ENCODE measurements at regions not wholly inside any gene's neighbourhood (a gene's known extent, or its start where the extent isn't known, plus 50 kb on each side); places are given as distances from the start of the nearest gene placed in this dataset.

GRCh38 chr9:129283705-129284606 lies 105.9 kb upstream of the IER5L start:
- Histone ChIP-seq H3K9me3 (no peaks in the 10 kb centered on the region), H3K27ac (peak overlapping the region in 1 of 12 donors; percentile 70), H3K4me1 (peaks cover 0 to 22% (median 6%) of the 10 kb centered on the region in 12 donors), H3K4me3 (peak overlapping the region in 6 of 12 donors; percentile 48 to 63 (median 56)), H3K27me3 (no peaks in the 10 kb centered on the region), H3K36me3 (no peaks in the 10 kb centered on the region)
- TF ChIP-seq POLR2A (IDR thresholded peaks at IDR 0.05) (no peak), CTCF (IDR thresholded peaks at IDR 0.05) (no peak)
- intact Hi-C loops (cut with DNase I) = no loop called here
- ATAC-seq (no peak), DNase-seq (peak in 2 of 5 donors; percentile 5 to 15)
- WGBS, 4 donors = 89 to 93% (median 93%) methylated on average over 25 to 28 of the region's 28 CpGs

GRCh38 chr9:129283291-129283691 lies 105.2 kb upstream of the IER5L start:
- Histone ChIP-seq H3K36me3 (no peaks in the 10 kb centered on the region), H3K4me3 (peak overlapping the region in 10 of 12 donors; percentile 24 to 63 (median 56)), H3K4me1 (peaks cover 0 to 22% (median 6%) of the 10 kb centered on the region in 12 donors), H3K27ac (peak overlapping the region in 6 of 12 donors; percentile 43 to 70 (median 51)), H3K27me3 (no peaks in the 10 kb centered on the region), H3K9me3 (no peaks in the 10 kb centered on the region)
- intact Hi-C loops (cut with DNase I) = no loop called here
- 77 to 87% (median 82%) methylated on average over 7 of the region's 7 CpGs for WGBS, 4 donors
- peak in 1 of 5 donors; percentile 8 for DNase-seq
- no peak for TF ChIP-seq POLR2A (IDR thresholded peaks at IDR 0.05)
- no peak for TF ChIP-seq CTCF (IDR thresholded peaks at IDR 0.05)
- ATAC-seq = peak in 2 of 4 donors; percentile 16 to 42

- intact Hi-C loops (cut with DNase I) = no loop called here
- peak in 1 of 4 donors; percentile 38 for ATAC-seq
- peaks cover 0 to 22% (median 6%) of the 10 kb centered on the region in 12 donors for H3K4me1 ChIP-seq
- WGBS, 4 donors = 74 to 82% (median 79%) methylated on average over 5 to 15 of the region's 15 CpGs
- H3K36me3 ChIP-seq = no peaks in the 10 kb centered on the region
- no peaks in the 10 kb centered on the region for H3K27me3 ChIP-seq
- TF ChIP-seq CTCF (IDR thresholded peaks at IDR 0.05) (no peak), POLR2A (IDR thresholded peaks at IDR 0.05) (no peak)
- peak in 2 of 5 donors; percentile 6 to 17 for DNase-seq
- H3K4me3 ChIP-seq = peak overlapping the region in 11 of 12 donors; percentile 14 to 63 (median 55)
- no peaks in the 10 kb centered on the region for H3K9me3 ChIP-seq
- peak overlapping the region in 8 of 12 donors; percentile 15 to 70 (median 47) for H3K27ac ChIP-seq
These were observed 104.7 kb upstream of the IER5L start for GRCh38 chr9:129282731-129283211.

- Histone ChIP-seq H3K4me1 (peaks cover 0 to 22% (median 6%) of the 10 kb centered on the region in 12 donors), H3K27ac (peak overlapping the region in 8 of 12 donors; percentile 15 to 70 (median 47)), H3K4me3 (peak overlapping the region in 11 of 12 donors; percentile 14 to 63 (median 55)), H3K27me3 (no peaks in the 10 kb centered on the region), H3K9me3 (no peaks in the 10 kb centered on the region), H3K36me3 (no peaks in the 10 kb centered on the region)
- ATAC-seq (peak; percentile 11 to 80 (median 38)), DNase-seq (peak in 2 of 5 donors; percentile 23)
- intact Hi-C loops (cut with DNase I) = no loop called here
- WGBS, 4 donors = 41 to 59% (median 56%) methylated on average over 12 of the region's 12 CpGs
- no peak for TF ChIP-seq POLR2A (IDR thresholded peaks at IDR 0.05)
- no peak for TF ChIP-seq CTCF (IDR thresholded peaks at IDR 0.05)
These were observed 104.2 kb upstream of the IER5L start for GRCh38 chr9:129282272-129282671.

Data from heart left ventricle (tissue), 16 donors.